A549 (cell line): ENCODE measurements at regions not wholly inside any gene's neighbourhood (a gene's known extent, or its start where the extent isn't known, plus 50 kb on each side); places are given as distances from the start of the nearest gene placed in this dataset.

ENCODE experiments used
- ATAC-seq, 2 experiments: fragments of 200-7000 bp in 1 of 2; fragments of >200 bp in 1 of 2; cut with Nextera tagmentation in 1 of 2; cut with Tn5 transposase in 1 of 2; 3 replicates each; pipeline versions ENCODE4 v1.8.0 to v1.9.1; 2018 to 2020; ENCODE audit warnings: mild to moderate bottlenecking in 1 of 2, moderate library complexity in 1 of 2
- CTCF ChIA-PET: fragments of 300-600 bp; sonication (Branson Sonifier 250); formaldehyde crosslinking; extraction: SDS; loops from one replicate; lab custom pipeline; 2021; ENCODE audit warnings: antibody characterized with exemption, inconsistent platforms; lab: Yijun Ruan, JAX
- POLR2A ChIA-PET: fragments of 350-600 bp; formaldehyde crosslinking; extraction: SDS; loops from one replicate; lab custom pipeline; 2021; ENCODE audit warnings: antibody characterized with exemption, inconsistent platforms; lab: Yijun Ruan, JAX
- DNase-seq, 2 experiments: peaks; one replicate each; pipeline versions ENCODE4 v3.0.0 to v3.0.0-alpha.2; 2011 to 2016; ENCODE audit warnings: low read depth in 1 of 2, low spot score in 1 of 2
- FAIRE-seq: peaks from 2 replicates; lab custom pipeline; 2011; peaks lifted over from hg19 to GRCh38; lab: Jason Lieb, UNC
- H3K27ac ChIP-seq, 2 experiments: fragments of >200 bp; sonication (Bioruptor Twin); formaldehyde crosslinking; 3 replicates each; pipeline ENCODE4 v1.5.1; 2016 to 2017
- H3K4me1 ChIP-seq: fragments of >200 bp; sonication (Bioruptor Twin); formaldehyde crosslinking; 3 replicates; pipeline ENCODE4 v1.6.1; 2016
- H3K4me2 ChIP-seq: fragments of >200 bp; sonication (Bioruptor Twin); formaldehyde crosslinking; 3 replicates; pipeline ENCODE4 v1.6.1; 2016
- H3K4me3 ChIP-seq: fragments of >200 bp; sonication (Bioruptor Twin); formaldehyde crosslinking; 3 replicates; pipeline ENCODE4 v1.5.1; 2016
- H3K9me3 ChIP-seq: fragments of >200 bp; sonication (Bioruptor Twin); formaldehyde crosslinking; 3 replicates; pipeline ENCODE4 v1.6.1; 2016
- BCL3 ChIP-seq: fragments of >200 bp; sonication (Bioruptor Twin); formaldehyde crosslinking; IDR thresholded peaks from 3 replicates; pipeline ENCODE4 v1.6.1; 2016
- CEBPB ChIP-seq, 2 experiments: fragments of >200 bp in 1 of 2; sonication (Bioruptor Twin) in 1 of 2; formaldehyde crosslinking in 1 of 2; IDR thresholded peaks; 2 replicates each; pipeline ENCODE4 v1.6.1; 2012 to 2016
- CHD4 ChIP-seq: fragments of 200-600 bp; sonication (generic); IDR thresholded peaks from 2 replicates; pipeline ENCODE4 v1.6.1; 2016; ENCODE audit warnings: antibody characterized with exemption, mild to moderate bottlenecking, borderline replicate concordance
- CTCF ChIP-seq: fragments of >200 bp; sonication (Bioruptor Twin); formaldehyde crosslinking; IDR thresholded peaks from 3 replicates; pipeline ENCODE4 v1.5.1; 2016
- E2F6 ChIP-seq: IDR thresholded peaks from 2 replicates; pipeline ENCODE4 v1.6.1; 2012; ENCODE audit warnings: low read depth, borderline replicate concordance
- EHF ChIP-seq: fragments of 250-450 bp; sonication (Bioruptor Pico); IDR thresholded peaks from 2 replicates; pipeline ENCODE4 v1.5.0; 2020; ENCODE audit warnings: mild to moderate bottlenecking
- ELK1 ChIP-seq: fragments of 150-350 bp; IDR thresholded peaks from 2 replicates; pipeline ENCODE4 v1.6.1; 2014; ENCODE audit warnings: low read depth, mild to moderate bottlenecking, low read length
- ESRRA ChIP-seq: fragments of 150-350 bp; IDR thresholded peaks from 2 replicates; pipeline ENCODE4 v1.6.1; 2014; ENCODE audit warnings: mild to moderate bottlenecking, low read length, borderline replicate concordance
- GATA3 ChIP-seq: IDR thresholded peaks from 2 replicates; pipeline ENCODE4 v1.6.1; 2012; ENCODE audit warnings: borderline replicate concordance
- HDAC2 ChIP-seq: fragments of 200-600 bp; sonication (generic); IDR thresholded peaks from 2 replicates; pipeline ENCODE4 v1.6.1; 2016
- HOXA7 ChIP-seq: fragments of 250-450 bp; sonication (Bioruptor Pico); IDR thresholded peaks from 2 replicates; pipeline ENCODE4 v1.5.0; 2020; ENCODE audit warnings: mild to moderate bottlenecking, moderate library complexity
- KDM1A ChIP-seq: fragments of 200-600 bp; sonication (generic); IDR thresholded peaks from 2 replicates; pipeline ENCODE4 v1.6.1; 2016; ENCODE audit warnings: low read depth, mild to moderate bottlenecking
- MAX ChIP-seq: IDR thresholded peaks from 2 replicates; pipeline ENCODE4 v1.6.1; 2012
- MAZ ChIP-seq: fragments of 150-350 bp; IDR thresholded peaks from 2 replicates; pipeline ENCODE4 v1.6.1; 2014; ENCODE audit warnings: antibody characterized with exemption, low read depth, low read length, borderline replicate concordance
- MYC ChIP-seq: IDR thresholded peaks from 2 replicates; pipeline ENCODE4 v1.6.1; 2012; ENCODE audit warnings: mild to moderate bottlenecking, inconsistent platforms, low read length, improper control_type of control experiment, borderline replicate concordance
- NR3C1 ChIP-seq: fragments of >200 bp; sonication (Bioruptor Twin); formaldehyde crosslinking; IDR thresholded peaks from 3 replicates; pipeline ENCODE4 v1.6.1; 2017
- RARB ChIP-seq: fragments of 250-450 bp; sonication (Bioruptor Pico); IDR thresholded peaks from 2 replicates; pipeline ENCODE4 v1.8.0; 2021; ENCODE audit warnings: mild to moderate bottlenecking, moderate library complexity
- RCOR1 ChIP-seq: fragments of 150-350 bp; IDR thresholded peaks from 2 replicates; pipeline ENCODE4 v1.6.1; 2014; ENCODE audit warnings: antibody characterized with exemption, low read length, low read depth
- RFX5 ChIP-seq: fragments of 450-650 bp; IDR thresholded peaks from 2 replicates; pipeline ENCODE4 v1.7.1; 2014; ENCODE audit warnings: antibody characterized with exemption, mild to moderate bottlenecking, moderate library complexity
- SMC3 ChIP-seq: fragments of >200 bp; sonication (Bioruptor Twin); formaldehyde crosslinking; IDR thresholded peaks from 3 replicates; pipeline ENCODE4 v1.6.1; 2018; ENCODE audit warnings: inconsistent platforms
- SREBF2 ChIP-seq: fragments of 450-650 bp; IDR thresholded peaks from 2 replicates; pipeline ENCODE4 v1.6.1; 2014; ENCODE audit warnings: mild to moderate bottlenecking, moderate library complexity
- TP53 ChIP-seq: fragments of 250-450 bp; sonication (Bioruptor Pico); IDR thresholded peaks from 2 replicates; pipeline ENCODE4 v1.5.0; 2021; ENCODE audit warnings: mild to moderate bottlenecking, moderate library complexity
- ZSCAN20 ChIP-seq: fragments of 250-450 bp; sonication (Bioruptor Pico); IDR thresholded peaks from 2 replicates; pipeline ENCODE4 v1.8.0; 2022; ENCODE audit warnings: mild to moderate bottlenecking, moderate library complexity
- WGBS: methylation state at CpG from one replicate; pipeline ENCODE4 v1.1.6; 2017; ENCODE audit errors: missing lambda C conversion rate; 5-methylcytosine and 5-hydroxymethylcytosine counted together

GRCh38 chr18:1413323-1413675 is 508.6 kb downstream of the ADCYAP1 start:
- Histone ChIP-seq H3K4me1 (no peaks in the 10 kb centered on the region), H3K4me3 (no peak overlapping the region), H3K4me2 (no peak overlapping the region), H3K9me3 (no peaks in the 10 kb centered on the region), H3K27ac (no peak overlapping the region)
- CTCF ChIA-PET: no interaction called here
- POLR2A ChIA-PET: no interaction called here
- FAIRE-seq: no peak
- 50% methylated on average over 5 of the region's 5 CpGs for WGBS
- no peak for ATAC-seq
- no peak for DNase-seq
- TF ChIP-seq MYC (no peak), RCOR1 (no peak), RARB (CRISPR knock-in tag) (no peak), BCL3 (no peak), ESRRA (no peak), MAZ (no peak), SMC3 (no peak), CTCF (no peak), EHF (CRISPR knock-in tag) (no peak)

GRCh38 chr18:1416074-1416473 is 511.4 kb downstream of the ADCYAP1 start:
- H3K9me3 ChIP-seq: no peaks in the 10 kb centered on the region
- H3K4me1 ChIP-seq: no peaks in the 10 kb centered on the region
- ChIA-PET POLR2A (no interaction called here), CTCF (no interaction called here)
- FAIRE-seq (no peak), ATAC-seq (no peak), DNase-seq (no peak)
- WGBS: 47% methylated on average over 6 of the region's 6 CpGs
- no peak overlapping the region for H3K27ac ChIP-seq
- no peak overlapping the region for H3K4me2 ChIP-seq
- H3K4me3 ChIP-seq: no peak overlapping the region
- TF ChIP-seq RFX5: no peak
- no peak for TF ChIP-seq ZSCAN20
- TF ChIP-seq CHD4: no peak
- no peak for TF ChIP-seq TP53 (CRISPR knock-in tag)
- TF ChIP-seq E2F6: no peak
- no peak for TF ChIP-seq NR3C1
- TF ChIP-seq SREBF2: no peak
- no peak for TF ChIP-seq EHF (CRISPR knock-in tag)
- no peak for TF ChIP-seq HOXA7 (CRISPR knock-in tag)
- TF ChIP-seq HDAC2: no peak
- no peak for TF ChIP-seq CEBPB (IDR thresholded peaks at IDR 0.05)
- TF ChIP-seq GATA3: no peak
- no peak for TF ChIP-seq KDM1A

- H3K4me2 ChIP-seq: no peak overlapping the region
- H3K4me1 ChIP-seq: no peaks in the 10 kb centered on the region
- FAIRE-seq (no peak), ATAC-seq (no peak), DNase-seq (no peak)
- H3K4me3 ChIP-seq: no peak overlapping the region
- ChIA-PET POLR2A (no interaction called here), CTCF (no interaction called here)
- no peaks in the 10 kb centered on the region for H3K9me3 ChIP-seq
- TF ChIP-seq ELK1: no peak
- no peak for TF ChIP-seq MAX
- 5% methylated on average over 2 of the region's 2 CpGs for WGBS
- no peak overlapping the region for H3K27ac ChIP-seq
Measured at GRCh38 chr18:1421502-1421901, 516.8 kb downstream of the ADCYAP1 start.
